ENCODE measurements at regions not wholly inside any gene's neighbourhood (a gene's known extent, or its start where the extent isn't known, plus 50 kb on each side); places are given as distances from the start of the nearest gene placed in this dataset.
"Not testable (repeated sequence)": the region's sequence is repeated elsewhere in the genome, so short reads cannot be mapped to it uniquely, and the experiment has no call there.

- DNase-seq = no peak
- intact Hi-C loops (cut with DNase I) = no loop called here
Measured at GRCh38 chr5:125047871-125048270, 301.4 kb upstream of the ZNF608 start.

GRCh38 chr5:125049721-125050702 is 303.6 kb upstream of the ZNF608 start:
- intact Hi-C loops (cut with DNase I) = no loop called here
- DNase-seq = peak in 1 of 42 donors; percentile 7

- intact Hi-C loops (cut with DNase I) = no loop called here
- DNase-seq = peak in 31 of 42 donors; percentile 4 to 74 (median 37)
Measured at GRCh38 chr5:125050926-125051325, 304.5 kb upstream of the ZNF608 start.

- intact Hi-C loops (cut with DNase I) = no loop called here
Measured at GRCh38 chr5:125052584-125052983, 306.1 kb upstream of the ZNF608 start.

GRCh38 chr5:125053179-125053578 is 306.7 kb upstream of the ZNF608 start:
- intact Hi-C loops (cut with DNase I) = no loop called here

More at GRCh38 chr5:125052584-125052983, 306.1 kb upstream of the ZNF608 start:
- DNase-seq = no peak

GRCh38 chr5:125054146-125054545 is 307.7 kb upstream of the ZNF608 start:
- no peak for DNase-seq
- intact Hi-C loops (cut with DNase I) = no loop called here

More at GRCh38 chr5:125053179-125053578, 306.7 kb upstream of the ZNF608 start:
- DNase-seq = no peak

GRCh38 chr5:125056671-125057485 is 310.4 kb upstream of the ZNF608 start:
- intact Hi-C loops (cut with DNase I) = no loop called here
- DNase-seq = no peak

- intact Hi-C loops (cut with DNase I) = no loop called here
- no peak for DNase-seq
Measured at GRCh38 chr5:125057912-125058826, 311.7 kb upstream of the ZNF608 start.

- intact Hi-C loops (cut with DNase I) = no loop called here
- no peak for DNase-seq
Measured at GRCh38 chr5:125059255-125060002, 313.0 kb upstream of the ZNF608 start.

GRCh38 chr5:125061726-125062125 is 315.3 kb upstream of the ZNF608 start:
- DNase-seq = no peak
- intact Hi-C loops (cut with DNase I) = no loop called here

GRCh38 chr5:125064621-125065438 is 318.4 kb upstream of the ZNF608 start:
- peak in 1 of 42 donors; percentile 15 for DNase-seq
- intact Hi-C loops (cut with DNase I) = no loop called here

GRCh38 chr5:125065741-125066140 is 319.3 kb upstream of the ZNF608 start:
- intact Hi-C loops (cut with DNase I) = no loop called here
- DNase-seq = no peak

GRCh38 chr5:125070961-125071360 is 324.5 kb upstream of the ZNF608 start:
- intact Hi-C loops (cut with DNase I) = no loop called here
- no peak for DNase-seq

GRCh38 chr5:125073090-125073489 is 326.7 kb upstream of the ZNF608 start:
- intact Hi-C loops (cut with DNase I) = no loop called here

GRCh38 chr5:125075567-125075966 is 329.1 kb upstream of the ZNF608 start:
- intact Hi-C loops (cut with DNase I) = no loop called here
- no peak for DNase-seq

More at GRCh38 chr5:125073090-125073489, 326.7 kb upstream of the ZNF608 start:
- DNase-seq = no peak

- intact Hi-C loops (cut with DNase I); DNase-seq: not testable (repeated sequence)
Measured at GRCh38 chr5:125079028-125079427, 332.6 kb upstream of the ZNF608 start.

GRCh38 chr5:125081101-125081500 is 334.7 kb upstream of the ZNF608 start:
- intact Hi-C loops (cut with DNase I) = no loop called here
- DNase-seq = no peak

Data from head of caudate nucleus (tissue), 42 donors.